ENCODE measurements at regions not wholly inside any gene's neighbourhood (a gene's known extent, or its start where the extent isn't known, plus 50 kb on each side); places are given as distances from the start of the nearest gene placed in this dataset.
"Not testable (repeated sequence)": the region's sequence is repeated elsewhere in the genome, so short reads cannot be mapped to it uniquely, and the experiment has no call there.

- DNase-seq, result no peak
These were observed 480.7 kb downstream of the RPS29 start for GRCh38 chr14:49105512-49105911.

- no peak for DNase-seq
These were observed 493.8 kb downstream of the RPS29 start for GRCh38 chr14:49092345-49092744.

DNA sequence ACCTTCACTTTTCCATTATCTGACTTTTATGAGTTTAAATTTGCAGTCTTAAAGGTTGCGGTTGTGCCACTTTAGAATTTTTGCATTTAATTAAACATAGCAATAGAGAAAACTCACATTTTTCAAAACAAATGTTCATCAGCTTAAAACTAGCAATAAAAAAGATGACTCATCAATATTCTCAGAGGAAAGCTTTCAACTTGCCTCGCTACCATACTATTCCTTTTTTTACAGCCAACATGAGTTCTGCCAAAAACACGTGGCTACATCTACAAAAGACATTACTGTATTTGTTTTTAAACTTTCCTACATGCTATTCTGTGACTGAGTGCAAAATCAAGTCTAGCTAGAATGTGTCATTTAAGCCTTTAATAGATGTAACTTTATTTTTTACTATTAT lies 497.1 kb downstream of the RPS29 start:
- DNase-seq, result no peak

- DNase-seq, result not testable (repeated sequence)
These were observed 512.9 kb downstream of the RPS29 start for GRCh38 chr14:49073292-49073691.

- no peak for DNase-seq
These were observed 527.7 kb downstream of the RPS29 start for GRCh38 chr14:49058511-49058910.

DNA sequence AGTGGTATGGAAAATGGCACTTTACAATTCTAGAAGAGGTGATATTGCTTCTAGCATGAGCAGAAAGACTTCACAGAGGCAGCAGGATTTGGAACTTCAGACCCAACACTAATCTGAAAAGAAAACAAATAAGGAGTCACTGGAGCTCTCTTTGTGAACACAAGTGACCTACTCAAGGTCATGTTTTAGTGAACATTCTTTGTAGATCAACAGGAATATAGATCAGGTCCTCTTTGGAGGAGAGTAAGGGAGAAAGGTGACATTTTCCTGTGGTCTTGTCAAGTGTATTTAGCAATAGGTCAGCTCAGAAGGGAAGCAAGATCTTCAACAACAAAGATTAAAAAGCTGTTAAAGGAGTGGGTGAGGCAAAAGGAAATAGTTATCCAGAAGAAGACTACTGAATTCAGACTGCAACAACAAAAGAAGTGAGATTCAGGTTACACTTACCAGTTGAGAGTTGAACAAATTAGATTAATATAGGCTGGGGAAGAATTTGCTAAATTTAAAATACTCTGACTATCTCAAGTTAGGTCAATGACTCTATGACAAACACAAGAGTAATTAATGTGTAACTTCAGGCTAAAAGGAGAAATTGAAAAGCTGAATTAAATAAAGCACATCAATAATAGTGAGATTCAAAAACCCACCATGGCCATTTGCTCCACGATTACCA lies 528.2 kb downstream of the RPS29 start:
- no peak for DNase-seq

DNA sequence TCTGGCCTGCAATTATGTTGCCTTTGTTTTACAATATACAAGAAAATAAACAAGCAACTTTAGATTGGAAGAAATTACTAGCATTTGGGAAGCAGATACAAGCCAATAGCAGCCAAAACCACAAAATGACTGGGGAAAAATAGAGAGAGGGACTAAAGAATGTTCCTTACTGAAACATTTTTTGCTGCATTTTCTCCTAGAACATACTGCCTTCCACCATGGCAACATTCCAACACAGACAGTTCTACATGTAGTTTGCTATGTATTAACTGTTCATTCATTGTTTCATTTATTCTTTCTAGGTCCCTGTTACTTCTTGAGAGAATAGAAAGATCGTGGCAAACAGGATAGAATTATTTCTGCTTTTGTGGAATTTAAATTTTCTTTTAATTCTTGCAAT lies 530.2 kb downstream of the RPS29 start:
- no peak for DNase-seq

- no peak for DNase-seq
These were observed 533.7 kb downstream of the RPS29 start for GRCh38 chr14:49052521-49052920.

DNA sequence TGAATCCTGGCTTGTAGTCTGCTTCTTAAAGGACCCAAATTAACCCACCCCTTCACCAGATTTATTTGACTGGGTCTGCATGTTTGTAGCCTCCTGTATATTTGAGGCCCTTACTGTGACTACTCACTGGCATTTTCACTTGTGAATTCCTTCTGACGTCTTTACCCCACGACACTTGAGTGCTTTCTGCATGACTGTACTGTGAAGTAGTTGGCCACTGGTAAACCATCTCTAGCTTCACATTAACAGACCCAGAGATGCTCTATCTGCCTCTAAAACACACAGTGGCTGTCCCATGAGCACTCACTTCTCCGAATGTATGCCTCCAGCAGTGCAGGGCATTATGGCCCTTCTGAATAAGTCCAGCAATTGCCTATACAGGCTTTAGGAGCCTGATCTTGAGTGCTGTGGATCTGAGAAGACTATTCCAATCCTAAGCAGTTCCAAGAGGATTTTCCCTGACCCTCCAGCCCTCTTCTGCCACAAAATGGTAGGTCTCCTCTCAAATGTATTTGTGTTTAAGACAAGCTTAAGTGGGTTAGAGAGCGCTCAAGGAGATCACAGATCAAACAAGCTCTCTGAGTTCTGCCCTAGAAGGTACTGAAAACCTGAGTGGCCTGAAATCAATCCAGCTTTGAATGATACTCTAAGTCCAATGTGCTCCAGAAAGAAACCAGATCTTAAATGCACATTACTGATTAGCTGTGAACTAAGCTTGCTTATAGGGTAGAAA lies 534.7 kb downstream of the RPS29 start:
- no peak for DNase-seq

DNA sequence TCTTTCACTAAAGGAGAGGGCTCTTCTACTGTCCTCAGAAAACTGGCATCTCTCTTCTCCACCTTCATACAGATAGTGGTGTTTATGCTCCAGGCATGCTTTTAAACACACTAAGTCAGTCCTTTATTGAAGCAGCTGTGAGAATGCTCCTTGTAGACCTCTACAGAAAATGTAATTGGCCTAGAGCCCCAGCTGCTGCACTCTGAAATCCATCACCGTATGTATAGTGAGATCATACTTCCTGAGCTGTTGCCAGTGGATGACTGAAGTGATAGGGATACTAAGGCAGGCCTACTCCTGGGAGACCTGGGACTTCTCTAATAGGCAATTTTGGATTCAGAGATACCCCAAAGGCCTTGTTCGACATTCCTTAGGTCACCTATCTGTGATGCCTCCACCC lies 535.4 kb downstream of the RPS29 start:
- no peak for DNase-seq

- no peak for DNase-seq
These were observed 536.5 kb downstream of the RPS29 start for GRCh38 chr14:49049711-49050110.

DNA sequence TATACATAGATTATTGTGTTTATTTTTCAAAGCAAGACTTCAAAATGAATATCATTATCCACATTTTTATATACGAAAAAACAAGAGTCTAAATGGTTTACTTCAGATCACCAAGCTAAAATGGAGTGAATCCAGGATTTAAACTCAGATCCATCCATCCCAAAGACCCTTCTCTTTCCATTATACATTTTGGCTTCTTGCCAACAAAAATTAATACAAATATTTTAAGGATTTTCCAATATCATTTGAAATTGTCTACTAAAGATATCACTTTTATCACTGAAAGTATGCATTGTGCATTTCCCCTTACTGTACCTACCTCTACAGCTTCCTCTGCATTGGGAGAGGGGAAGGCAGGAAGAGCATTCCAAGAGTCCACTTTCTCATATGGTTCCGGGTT lies 541.2 kb downstream of the RPS29 start:
- no peak for DNase-seq

DNA sequence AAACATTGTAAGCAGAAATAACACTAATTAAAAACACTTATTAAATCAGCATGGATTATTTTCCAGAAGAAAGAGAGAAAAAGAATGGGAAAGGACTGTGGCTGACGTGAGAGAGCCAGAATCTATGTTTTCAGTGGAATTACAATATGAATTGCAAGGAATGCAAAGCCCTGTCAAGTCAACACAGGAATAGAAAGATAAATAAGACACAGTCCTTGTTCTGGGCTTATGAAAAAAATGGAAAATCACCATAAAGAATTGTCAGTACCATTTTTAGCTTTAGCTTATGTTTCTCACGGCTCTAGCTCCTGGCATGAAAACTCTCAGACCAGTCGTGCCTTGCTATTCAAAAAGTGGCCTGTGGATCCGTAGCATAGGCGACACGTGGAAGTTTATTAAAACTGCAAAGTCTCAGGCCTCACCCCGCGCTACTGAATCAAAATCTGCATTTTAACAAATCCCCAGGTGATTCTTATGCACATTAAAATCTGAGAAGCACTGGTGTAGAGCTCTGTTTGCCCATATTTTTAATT lies 549.1 kb downstream of the RPS29 start:
- no peak for DNase-seq

- no peak for DNase-seq
These were observed 549.9 kb downstream of the RPS29 start for GRCh38 chr14:49036266-49036665.

DNA sequence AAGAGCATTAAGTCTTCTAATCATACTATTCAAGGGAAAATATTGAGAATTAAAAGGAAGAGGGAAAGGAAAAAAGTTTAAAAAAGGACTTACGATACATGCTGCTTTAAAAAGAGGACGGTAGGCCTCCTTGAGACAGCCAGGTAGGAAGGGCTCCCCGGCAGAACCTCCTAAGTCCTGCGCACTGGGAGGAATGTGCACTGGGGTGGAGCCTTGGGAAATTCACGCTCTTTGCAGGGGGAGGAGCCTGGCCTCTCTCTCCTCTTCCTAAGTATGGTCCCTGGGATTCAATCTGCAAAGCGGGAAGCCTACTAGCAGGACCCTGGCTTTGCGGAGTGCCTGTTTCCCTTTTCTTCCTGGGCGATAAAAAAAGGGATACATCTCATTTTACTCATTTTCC lies 553.0 kb downstream of the RPS29 start:
- DNase-seq, result no peak

DNA sequence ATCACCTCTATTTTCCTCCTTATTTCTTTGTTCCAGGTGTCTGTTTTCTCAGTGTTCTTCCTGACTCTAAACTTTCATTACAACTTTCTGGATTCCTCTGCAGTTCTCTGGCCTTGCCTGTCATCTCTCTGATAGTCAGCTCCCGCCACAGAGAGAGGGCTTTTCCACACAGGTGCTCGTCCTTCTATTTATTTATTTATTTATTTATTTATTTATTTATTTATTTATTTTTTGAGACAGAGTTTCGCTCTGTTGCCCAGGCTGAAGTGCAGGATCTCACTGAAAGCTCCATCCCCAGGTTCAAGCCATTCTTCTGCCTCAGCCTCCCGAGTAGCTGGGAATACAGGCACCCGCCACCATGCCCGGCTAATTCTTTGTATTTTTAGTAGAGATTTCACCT lies 554.5 kb downstream of the RPS29 start:
- DNase-seq, result not testable (repeated sequence)

DNA sequence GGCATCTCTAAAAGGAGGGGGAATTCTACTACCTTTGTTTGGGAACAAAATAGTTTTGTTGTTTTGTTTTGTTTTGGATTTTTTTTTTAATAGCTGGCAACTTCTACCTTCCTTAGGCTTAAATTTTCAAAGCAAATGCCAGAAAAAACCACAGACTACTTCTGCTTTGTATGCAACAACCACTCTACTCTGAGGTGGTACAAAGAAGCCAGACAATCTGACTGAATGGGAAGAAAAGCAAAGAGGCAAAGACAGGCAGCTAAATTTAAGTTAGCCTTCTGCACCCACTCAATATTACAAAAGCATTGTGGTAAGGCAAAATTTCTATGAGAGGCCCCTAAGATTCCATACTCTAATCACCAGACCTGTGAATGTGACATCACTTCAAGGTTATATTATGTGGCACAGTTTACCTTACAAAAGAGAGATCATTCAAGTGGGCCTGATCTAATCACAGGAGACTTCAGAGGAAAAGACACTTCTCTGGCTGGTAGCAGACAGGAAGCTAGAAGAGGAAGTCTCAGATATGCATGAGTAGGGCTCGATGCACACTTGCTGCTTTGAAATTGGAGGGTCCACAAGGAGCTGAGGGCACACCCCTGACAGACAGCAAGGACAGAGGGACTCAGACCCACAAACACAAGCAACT lies 566.6 kb downstream of the RPS29 start:
- DNase-seq, result no peak

DNA sequence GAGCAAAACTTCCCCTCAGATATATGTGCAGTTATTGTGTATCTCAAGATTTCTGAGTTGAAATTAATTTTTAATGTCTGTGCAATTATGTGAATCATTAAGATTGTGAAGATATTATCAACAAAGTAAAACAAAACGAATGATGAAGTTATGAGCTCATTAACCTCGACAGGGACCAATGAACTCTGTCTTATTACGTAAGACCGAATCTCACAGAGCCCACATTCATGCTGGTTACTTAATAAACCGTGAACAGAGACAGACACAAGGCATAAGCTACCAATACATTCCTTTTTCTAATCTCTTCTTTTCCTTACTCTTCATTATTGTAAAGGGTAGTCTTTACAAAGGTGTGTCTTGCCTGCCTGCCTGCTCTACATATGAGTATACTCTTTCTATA lies 568.7 kb downstream of the RPS29 start:
- no peak for DNase-seq

GRCh38 chr14:49016381-49016780 lies 569.8 kb downstream of the RPS29 start:
- DNase-seq, result no peak

GRCh38 chr14:49014476-49014875 lies 571.7 kb downstream of the RPS29 start:
- no peak for DNase-seq

GRCh38 chr14:49008363-49008762 lies 577.8 kb downstream of the RPS29 start:
- DNase-seq, result no peak

DNA sequence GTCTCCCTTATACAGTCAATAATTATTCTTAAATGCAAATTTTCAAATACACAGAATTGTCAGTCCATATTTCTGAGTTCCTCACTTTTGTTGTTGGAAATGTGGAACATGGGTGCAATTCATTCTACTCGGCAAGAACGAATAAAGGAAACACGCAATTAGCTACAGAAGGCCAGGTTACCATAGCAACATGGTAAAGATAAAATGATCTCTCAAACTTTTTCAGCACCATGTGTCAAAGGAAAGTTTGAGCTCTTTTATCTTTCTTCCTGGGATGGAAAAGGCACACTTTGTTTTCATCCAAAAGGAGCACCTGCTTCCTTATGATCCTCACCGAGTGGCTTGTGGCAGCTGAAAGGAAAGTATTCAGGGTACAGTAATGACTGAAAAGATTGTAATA lies 595.0 kb downstream of the RPS29 start:
- DNase-seq, result no peak

GRCh38 chr14:48983351-48983888 lies 602.8 kb downstream of the RPS29 start:
- DNase-seq, result no peak

DNA sequence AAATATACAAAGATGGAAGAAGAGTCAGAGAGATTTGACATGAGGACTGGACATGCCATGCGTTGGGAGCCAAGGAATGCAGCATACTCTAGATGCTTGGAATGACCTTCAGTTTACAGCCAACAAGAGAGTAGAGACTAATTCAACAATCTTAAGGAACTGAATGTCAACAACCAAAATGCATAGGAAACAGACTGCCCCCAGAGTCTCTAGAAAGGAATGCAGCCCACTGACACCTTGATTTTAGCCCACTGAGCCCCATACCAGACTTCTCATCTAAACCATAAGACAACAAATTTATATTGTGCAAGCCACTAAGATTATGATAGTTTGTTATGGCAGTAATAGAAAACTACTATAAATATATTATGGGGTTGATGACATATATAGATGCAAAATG lies 611.2 kb downstream of the RPS29 start:
- DNase-seq, result no peak

All from CD4-positive, alpha-beta T cell treated with Interleukin-21 for 1 hour (primary cell).